DMS53 treated with DMSO at 0.1 percent for 48 hours (cell line): ENCODE measurements at regions not wholly inside any gene's neighbourhood (a gene's known extent, or its start where the extent isn't known, plus 50 kb on each side); places are given as distances from the start of the nearest gene placed in this dataset.
A peak's percentile ranks its signal among the peaks of the same experiment; 100 is the strongest.
"Not testable (repeated sequence)": the region's sequence is repeated elsewhere in the genome, so short reads cannot be mapped to it uniquely, and the experiment has no call there.

Source experiments
- DNase-seq: peaks from one replicate; lab custom pipeline; 2025; ENCODE audit not compliant: unreplicated experiment; lab: John Stamatoyannopoulos, UW

- DNase-seq = no peak
Observed at GRCh38 chr2:142758973-142759372, 118.5 kb upstream of the KYNU start.

DNA sequence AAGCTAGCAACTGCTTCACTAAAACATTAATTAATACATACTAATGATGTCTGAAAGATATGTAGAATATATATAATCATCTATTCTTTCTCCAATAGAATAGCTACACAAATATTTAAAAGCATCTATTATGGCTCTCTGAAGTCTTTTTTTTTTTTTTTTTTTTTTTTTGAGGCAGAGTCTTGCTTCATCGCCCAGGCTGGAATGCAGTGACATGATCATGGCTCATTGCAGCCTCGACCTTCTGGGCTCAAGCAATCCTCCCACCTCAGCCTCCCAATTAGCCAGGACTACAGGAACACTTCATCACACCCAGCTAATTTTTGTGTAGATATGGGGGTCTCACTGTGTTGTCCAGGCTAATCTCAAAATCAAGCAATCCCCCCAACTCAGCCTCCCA lies 120.4 kb upstream of the KYNU start:
- no peak for DNase-seq

DNA sequence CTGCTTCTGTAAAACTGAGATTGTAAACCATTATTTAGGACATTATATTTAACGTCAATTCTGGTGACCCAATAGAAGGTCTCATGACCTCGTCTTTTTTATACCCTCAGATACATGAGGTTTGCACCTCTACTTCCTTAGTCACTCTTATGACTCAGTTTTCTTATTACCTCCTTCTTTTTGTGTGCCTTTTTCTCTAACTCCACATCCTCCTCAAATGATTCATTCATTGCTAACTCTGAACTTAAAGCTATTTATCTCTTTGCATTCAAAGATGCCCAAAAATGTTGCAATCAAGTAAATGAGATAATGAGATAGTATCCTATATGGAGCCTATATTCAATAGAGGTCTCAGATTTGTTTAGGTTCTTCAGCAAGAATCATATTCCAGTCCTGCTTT lies 121.0 kb upstream of the KYNU start:
- no peak for DNase-seq

- DNase-seq = no peak
Observed at GRCh38 chr2:142755191-142755590, 122.3 kb upstream of the KYNU start.

GRCh38 chr2:142754182-142754581 lies 123.3 kb upstream of the KYNU start:
- peak; percentile 4 for DNase-seq

- no peak for DNase-seq
Observed at GRCh38 chr2:142750858-142751257, 126.6 kb upstream of the KYNU start.

GRCh38 chr2:142748559-142749099 lies 128.8 kb upstream of the KYNU start:
- no peak for DNase-seq

- no peak for DNase-seq
Observed at GRCh38 chr2:142745691-142746090, 131.8 kb upstream of the KYNU start.

DNA sequence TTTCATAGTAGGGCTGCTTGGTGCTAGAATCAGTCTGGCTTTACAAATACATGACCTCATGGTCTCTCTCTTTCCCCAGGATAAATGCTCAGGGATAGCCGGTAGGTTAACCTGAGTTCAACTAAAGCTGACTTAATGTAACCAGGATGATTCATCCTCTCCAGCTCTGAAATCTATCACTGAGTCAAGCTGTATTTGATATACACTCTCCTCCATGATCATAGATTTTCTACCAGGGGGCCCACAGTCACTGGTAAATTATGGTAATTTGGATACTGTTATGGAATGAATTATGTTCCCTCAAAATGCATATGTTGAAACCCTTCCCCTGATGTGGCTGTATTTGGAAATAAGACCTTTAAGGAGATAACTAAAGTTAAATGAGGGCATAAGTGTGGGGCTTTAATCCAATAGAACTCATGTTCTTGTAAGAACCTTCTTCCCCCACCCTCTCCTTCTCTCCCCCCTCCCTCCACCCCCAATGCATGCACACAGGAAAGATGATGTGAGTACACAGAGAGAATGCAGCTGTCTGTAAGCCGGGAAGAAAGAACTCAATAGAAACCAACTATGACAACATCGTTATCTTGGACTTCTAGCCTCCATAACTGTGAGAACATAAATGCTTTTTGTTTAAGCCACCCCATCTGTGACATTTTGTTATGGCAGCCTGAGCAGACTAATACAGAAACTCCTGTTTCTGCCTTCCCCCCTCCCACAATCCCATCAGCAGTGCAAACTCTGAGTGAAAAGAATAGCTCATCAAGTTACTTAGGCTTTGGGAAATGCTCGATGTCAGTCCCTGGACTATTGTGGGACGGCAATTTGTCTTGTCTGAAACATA lies 134.9 kb upstream of the KYNU start:
- no peak for DNase-seq

DNA sequence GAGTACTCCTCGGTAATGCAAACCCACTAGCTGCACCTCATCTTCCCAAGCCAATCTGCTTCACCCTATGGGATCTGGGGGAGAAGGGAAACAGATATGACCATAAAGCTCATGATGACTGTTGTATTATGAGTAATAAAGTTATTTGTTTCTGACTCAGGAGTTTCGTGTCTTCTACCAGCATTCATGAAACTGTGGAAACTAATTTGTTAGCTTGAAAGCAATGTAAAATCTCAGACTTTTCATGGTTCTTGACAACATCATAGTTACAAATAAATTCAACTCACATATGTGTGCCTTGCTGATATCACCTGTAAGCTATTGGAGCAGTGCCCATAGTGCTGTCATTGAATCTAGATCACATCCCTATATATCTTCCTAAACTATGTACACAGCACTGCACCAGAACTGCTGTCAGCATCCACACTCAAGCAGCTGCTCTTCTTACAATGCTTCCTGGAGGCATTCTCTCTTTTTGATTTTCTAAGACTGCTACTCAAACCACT lies 135.6 kb upstream of the KYNU start:
- DNase-seq = no peak

- no peak for DNase-seq
Observed at GRCh38 chr2:142734770-142735169, 142.7 kb upstream of the KYNU start.

DNA sequence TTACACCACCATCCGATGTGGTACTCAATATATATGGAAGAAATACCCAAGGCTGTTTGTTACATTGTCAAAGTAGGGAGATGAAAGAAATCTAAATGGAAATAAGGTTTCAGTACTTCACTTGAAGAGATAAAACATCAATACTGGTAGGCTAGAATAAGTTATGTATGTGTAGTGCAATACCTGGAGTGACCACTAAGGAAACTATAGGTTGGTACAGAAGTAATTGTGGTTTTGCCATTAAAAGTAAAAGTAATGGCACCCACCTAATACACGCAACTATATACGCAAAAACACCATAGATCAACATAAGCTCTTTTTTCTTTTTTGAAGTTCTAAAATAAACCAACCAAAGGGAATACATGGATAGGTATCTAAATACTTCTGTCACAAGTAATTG lies 143.2 kb upstream of the KYNU start:
- DNase-seq = no peak

DNA sequence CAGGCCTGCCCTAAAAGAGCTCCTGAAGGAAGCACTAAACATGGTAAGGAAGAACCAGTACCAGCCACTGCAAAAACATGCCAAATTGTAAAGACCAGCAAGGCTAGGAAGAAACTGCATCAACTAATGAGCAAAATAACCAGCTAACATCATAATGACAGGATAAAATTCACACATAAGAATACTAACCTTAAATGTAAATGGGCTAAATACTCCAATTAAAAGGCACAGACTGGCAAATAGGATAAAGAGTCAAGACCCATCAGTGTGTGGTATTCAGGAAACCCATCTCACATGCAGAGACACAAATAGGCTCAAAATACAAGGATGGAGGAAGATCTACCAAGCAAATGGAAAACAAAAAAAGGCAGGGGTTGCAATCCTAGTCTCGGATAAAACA lies 147.7 kb upstream of the KYNU start:
- not testable (repeated sequence) for DNase-seq

DNA sequence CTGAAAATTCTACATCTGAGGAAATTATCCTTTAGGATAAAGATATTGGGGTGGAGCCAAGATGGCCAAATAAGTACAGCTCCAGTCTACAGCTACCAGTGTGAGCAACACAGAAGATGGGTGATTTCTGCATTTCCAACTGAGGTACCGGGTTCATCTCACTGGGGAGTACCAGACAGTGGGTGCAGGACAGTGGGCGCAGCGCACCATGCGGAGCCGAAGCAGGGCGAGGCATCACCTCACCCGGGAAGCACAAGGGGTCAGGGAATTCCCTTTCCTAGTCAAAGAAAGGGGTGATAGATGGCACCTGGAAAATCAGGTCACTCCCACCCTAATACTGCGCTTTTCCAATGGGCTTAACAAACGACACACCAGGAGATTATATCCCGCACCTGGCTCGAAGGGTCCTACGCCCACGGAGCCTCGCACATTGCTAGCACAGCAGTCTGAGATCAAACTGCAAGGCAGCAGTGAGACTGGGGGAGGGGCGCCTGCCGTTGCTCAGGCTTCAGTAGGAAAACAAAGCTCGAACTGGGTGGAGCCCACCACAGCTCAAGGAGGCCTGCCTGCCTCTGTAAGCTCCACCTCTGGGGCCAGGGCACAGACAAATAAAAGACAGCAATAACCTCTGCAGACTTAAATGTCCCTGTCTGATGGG lies 149.5 kb upstream of the KYNU start:
- not testable (repeated sequence) for DNase-seq

GRCh38 chr2:142725386-142725785 lies 152.1 kb upstream of the KYNU start:
- no peak for DNase-seq

GRCh38 chr2:142724713-142725349 lies 152.6 kb upstream of the KYNU start:
- DNase-seq = no peak

GRCh38 chr2:142724186-142724585 lies 153.3 kb upstream of the KYNU start:
- no peak for DNase-seq

DNA sequence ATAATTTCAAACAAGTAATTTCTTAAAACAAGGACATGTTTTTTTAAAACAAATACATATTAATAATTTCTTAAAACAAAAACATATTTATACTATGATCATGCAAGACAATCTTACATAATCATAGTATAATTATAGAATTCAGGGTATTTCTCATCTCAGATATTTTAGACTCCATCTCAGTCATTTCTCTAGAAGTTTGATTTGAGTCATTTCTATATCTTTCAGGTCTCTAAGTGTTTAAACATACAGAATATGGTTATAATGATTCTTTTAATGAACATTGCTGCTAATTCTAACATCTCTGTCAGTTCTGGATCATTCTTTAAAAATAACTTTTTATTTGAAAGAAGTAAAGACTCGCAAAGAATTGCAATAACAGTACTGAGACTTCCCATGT lies 154.2 kb upstream of the KYNU start:
- no peak for DNase-seq

GRCh38 chr2:142722569-142722968 lies 154.9 kb upstream of the KYNU start:
- DNase-seq = no peak

- no peak for DNase-seq
Observed at GRCh38 chr2:142722086-142722485, 155.4 kb upstream of the KYNU start.

- no peak for DNase-seq
Observed at GRCh38 chr2:142721015-142721414, 156.4 kb upstream of the KYNU start.
